NT2/D1 (cell line): ENCODE measurements at regions not wholly inside any gene's neighbourhood (a gene's known extent, or its start where the extent isn't known, plus 50 kb on each side); places are given as distances from the start of the nearest gene placed in this dataset.

ENCODE experiments used
- SUZ12 ChIP-seq: IDR thresholded peaks from 2 replicates; pipeline ENCODE4 v1.6.1; 2011; ENCODE audit not compliant: insufficient read length, insufficient read depth; ENCODE audit errors: extremely low read depth
- YY1 ChIP-seq: IDR thresholded peaks from 2 replicates; pipeline ENCODE4 v1.6.1; 2011; ENCODE audit not compliant: insufficient read length, insufficient read depth

DNA sequence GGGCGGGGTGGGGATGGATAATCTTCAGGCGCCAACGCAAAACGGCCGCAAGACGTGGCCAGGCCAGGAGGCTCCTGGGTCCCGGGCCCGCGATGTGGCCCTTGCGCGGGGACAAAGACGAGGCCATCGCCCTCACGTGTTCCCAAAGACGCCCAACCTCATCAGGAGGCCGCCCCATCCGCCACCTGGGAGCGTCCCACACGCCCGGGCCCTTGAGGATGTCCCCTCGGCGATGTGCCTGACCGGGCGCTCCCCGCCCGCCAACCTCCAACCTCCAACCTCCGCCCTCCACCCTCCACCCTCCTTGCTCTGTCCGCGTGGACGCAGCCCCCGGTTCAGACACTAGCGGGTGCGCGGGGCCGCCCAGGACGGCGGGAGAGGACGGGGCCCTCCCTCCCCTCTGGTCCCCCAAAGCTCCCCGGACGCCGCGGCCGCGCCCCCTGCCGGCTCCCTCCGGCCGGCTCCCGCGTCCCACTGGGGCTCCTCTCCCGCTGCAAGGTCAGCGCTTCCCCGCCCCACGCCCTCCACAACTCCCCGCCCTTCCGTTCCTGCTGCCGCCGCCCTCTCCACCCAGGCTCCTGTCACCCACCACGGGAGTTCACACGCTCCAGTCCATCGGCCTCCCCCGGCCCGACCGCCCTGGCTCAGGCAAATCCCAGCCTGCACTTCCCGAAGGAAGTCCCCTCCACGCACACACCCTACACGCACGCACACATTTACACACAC is 250.8 kb upstream of the RPL38 start:
- TF ChIP-seq SUZ12: no peak
- TF ChIP-seq YY1: no peak
